ENCODE measurements at regions not wholly inside any gene's neighbourhood (a gene's known extent, or its start where the extent isn't known, plus 50 kb on each side); places are given as distances from the start of the nearest gene placed in this dataset.

DNA sequence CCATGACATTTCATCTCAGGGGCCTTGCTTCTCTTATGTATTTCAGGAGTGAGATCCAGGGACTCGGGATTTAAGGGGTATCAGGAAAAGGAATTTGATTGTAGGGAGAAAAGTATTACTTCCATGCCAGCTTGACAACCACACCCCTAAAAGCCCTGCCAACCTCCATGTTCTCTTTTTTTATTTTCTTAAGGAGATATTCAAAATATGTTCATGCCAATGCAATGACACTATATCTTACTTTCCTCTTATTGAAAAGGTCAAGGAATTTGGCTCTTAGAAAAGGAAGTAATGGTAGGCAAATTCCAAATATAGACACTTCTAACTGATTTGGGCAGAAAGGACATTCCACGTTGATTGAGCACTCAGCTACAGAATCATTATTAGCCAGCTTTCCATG lies 407.5 kb upstream of the NECTIN3 start:
- in situ Hi-C loops (cut with MboI), result no loop called here
- ChIA-PET CTCF (no interaction called here), POLR2A (no interaction called here), SMC1A (ENCODE audit: uncharacterized antibody, unreplicated experiment) (interaction anchor here (1.3 kb wide), 1 partner anchor 35 kb away, joined by 3 read pairs; no protein-coding TSS in a partner anchor), RAD21 (ENCODE audit: unreplicated experiment) (no interaction called here)
- Histone ChIP-seq H3K4me2 (ENCODE audit: control insufficient read depth, insufficient read depth) (no peak overlapping the region), H2AFZ (ENCODE audit: control insufficient read depth, low read depth, low read length) (no peak overlapping the region), H3K36me3 (ENCODE audit: control insufficient read depth in 2 of 2, insufficient read depth in 2 of 2, low read length in 1 of 2) (no peaks in the 10 kb centered on the region), H3K27ac (ENCODE audit: control insufficient read depth, insufficient read depth) (no peak overlapping the region), H3K4me1 (ENCODE audit: control insufficient read depth, insufficient read depth, low read length) (no peaks in the 10 kb centered on the region), H3K4me3 (no peak overlapping the region), H3K27me3 (replicated peaks in 1 of 2; ENCODE audit: control insufficient read depth in 2 of 2, insufficient read depth in 2 of 2, low read length in 1 of 2) (no peaks in the 10 kb centered on the region), H4K20me1 (ENCODE audit: control insufficient read depth, insufficient read depth) (no peaks in the 10 kb centered on the region), H3K9me3 (replicated peaks; ENCODE audit: control insufficient read depth, insufficient read depth, low read length) (no peaks in the 10 kb centered on the region), H3K9ac (ENCODE audit: control insufficient read depth, insufficient read depth, low read length) (no peak overlapping the region), H3K79me2 (ENCODE audit: control insufficient read depth, insufficient read depth, low read length) (no peaks in the 10 kb centered on the region)
- TF ChIP-seq SMARCA5 (IDR thresholded peaks at IDR 0.05) (no peak), TCF3 (IDR thresholded peaks at IDR 0.05; ENCODE audit: borderline replicate concordance, insufficient read depth, low read depth, low read length) (no peak), MTA2 (IDR thresholded peaks at IDR 0.05; ENCODE audit: low read depth) (no peak), EED (IDR thresholded peaks at IDR 0.05; ENCODE audit: low read depth) (no peak), RFX5 (IDR thresholded peaks at IDR 0.05; ENCODE audit: low read depth, low read length) (no peak), CEBPB (IDR thresholded peaks at IDR 0.05; ENCODE audit: borderline replicate concordance in 1 of 2, low read depth in 2 of 2, low read length in 2 of 2) (no peak), ZBTB4 (CRISPR knock-in tag; IDR thresholded peaks at IDR 0.05) (no peak), TAF1 (IDR thresholded peaks at IDR 0.05; ENCODE audit: borderline replicate concordance, low read depth, low read length) (no peak), CHD2 (IDR thresholded peaks at IDR 0.05; ENCODE audit: borderline replicate concordance, low read depth, low read length) (no peak), IKZF1 (conservative IDR thresholded peaks at IDR 0.05) (no peak), EP300 (IDR thresholded peaks at IDR 0.05; ENCODE audit: borderline replicate concordance in 1 of 2, control insufficient read depth in 1 of 2, low read depth in 2 of 2, low read length in 2 of 2) (no peak), MEF2B (IDR thresholded peaks at IDR 0.05; ENCODE audit: partially characterized antibody, poor library complexity, severe bottlenecking) (no peak), CREM (IDR thresholded peaks at IDR 0.05; ENCODE audit: low read depth) (no peak), NFXL1 (IDR thresholded peaks at IDR 0.05; ENCODE audit: borderline replicate concordance) (no peak), JUND (IDR thresholded peaks at IDR 0.05; ENCODE audit: low read depth, low read length) (no peak), RB1 (IDR thresholded peaks at IDR 0.05; ENCODE audit: borderline replicate concordance) (no peak), ATF7 (IDR thresholded peaks at IDR 0.05; ENCODE audit: low read depth) (no peak)
- DNase-seq (ENCODE audit: low read depth, low spot score) (no peak), FAIRE-seq (no peak), ATAC-seq (no peak)
- intact Hi-C loops (cut with micrococcal nuclease; ENCODE audit: unreplicated experiment), result no loop called here
- 17% methylated on average over 2 of the region's 2 CpGs for WGBS (ENCODE audit: insufficient coverage, insufficient replicate concordance, low lambda C conversion rate, missing lambda C conversion rate)
- no TSS peak for BruUV-seq (replicated peaks)

All from GM12878 (cell line).